Mesodermal cell (in vitro differentiated cells): ENCODE measurements at regions not wholly inside any gene's neighbourhood (a gene's known extent, or its start where the extent isn't known, plus 50 kb on each side); places are given as distances from the start of the nearest gene placed in this dataset.

ENCODE experiments used
- H3K27ac ChIP-seq: 2 replicates; pipeline ENCODE4 v1.7.0; 2013; ENCODE audit warnings: mild to moderate bottlenecking, low read depth, low read length, moderate library complexity; ENCODE audit not compliant: severe bottlenecking
- H3K36me3 ChIP-seq: 2 replicates; pipeline ENCODE4 v1.7.1; 2013; ENCODE audit warnings: mild to moderate bottlenecking, low read length, moderate library complexity; ENCODE audit not compliant: control insufficient read depth, insufficient read depth
- H3K4me1 ChIP-seq: one replicate; pipeline ENCODE4 v1.7.1; 2013; ENCODE audit warnings: mild to moderate bottlenecking, low read length; ENCODE audit not compliant: insufficient read depth, control insufficient read depth, poor library complexity, severe bottlenecking
- H3K4me3 ChIP-seq: 2 replicates; pipeline ENCODE4 v1.7.0; 2013; ENCODE audit warnings: low read length, control low read depth, mild to moderate bottlenecking; ENCODE audit not compliant: insufficient read depth, poor library complexity, severe bottlenecking; ENCODE audit errors: extremely low read depth
- H3K9me3 ChIP-seq: 2 replicates; pipeline ENCODE4 v1.7.1; 2013; ENCODE audit warnings: mild to moderate bottlenecking, low read length, moderate library complexity; ENCODE audit not compliant: control insufficient read depth
- WGBS, 2 experiments: methylation state at CpG; one replicate each; pipeline ENCODE4 v1.1.5; 2013; ENCODE audit warnings: missing lambda C conversion rate in 2 of 2; ENCODE audit not compliant: insufficient coverage in 2 of 2; 5-methylcytosine and 5-hydroxymethylcytosine counted together

DNA sequence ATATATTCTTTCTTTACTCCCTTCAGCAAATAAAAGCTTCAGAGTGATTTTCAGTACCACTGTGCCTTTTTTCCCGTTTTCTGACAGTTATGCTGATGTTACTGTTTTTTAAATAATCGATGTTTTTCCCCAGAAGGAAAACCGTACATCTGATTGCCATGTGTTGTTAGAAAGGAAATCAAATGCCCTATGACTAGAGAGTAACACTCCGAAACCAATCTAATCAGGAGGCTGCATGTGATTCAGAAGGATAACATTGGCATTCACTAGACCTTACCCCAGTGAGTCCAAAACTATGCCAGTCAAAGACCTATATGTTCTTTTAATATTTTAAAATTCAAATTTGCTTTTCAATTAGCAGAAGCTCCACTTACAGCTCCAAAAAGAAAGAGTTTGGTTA lies 116.3 kb downstream of the TMEM26 start:
- H3K4me3 ChIP-seq = no peak overlapping the region
- H3K4me1 ChIP-seq = no peaks in the 10 kb centered on the region
- WGBS, 2 experiments = 88 to 94% methylated on average over 3 of the region's 4 CpGs
- no peaks in the 10 kb centered on the region for H3K36me3 ChIP-seq
- H3K27ac ChIP-seq = no peak overlapping the region
- H3K9me3 ChIP-seq = peaks cover 4% of the 10 kb centered on the region

DNA sequence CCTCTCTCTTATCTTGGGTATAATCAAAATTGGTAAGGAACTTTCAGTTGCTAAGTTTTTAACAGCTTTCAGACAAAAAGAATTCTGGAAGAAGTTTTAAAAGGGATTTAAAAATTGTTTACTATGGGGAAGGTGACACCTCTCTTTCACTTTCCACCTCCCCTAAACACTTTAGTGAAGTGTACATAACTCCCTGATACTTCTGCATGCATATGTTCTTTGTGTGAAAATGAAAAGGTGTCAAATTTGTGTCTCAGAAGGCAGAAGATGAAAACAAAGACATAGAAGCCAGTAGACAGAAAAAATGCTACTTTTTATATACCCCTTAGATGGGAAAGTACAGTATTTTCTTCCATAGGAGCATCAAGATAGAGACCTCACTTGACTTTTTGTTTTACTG lies 117.8 kb downstream of the TMEM26 start:
- no peaks in the 10 kb centered on the region for H3K36me3 ChIP-seq
- H3K4me3 ChIP-seq = no peak overlapping the region
- H3K9me3 ChIP-seq = peaks cover 4% of the 10 kb centered on the region
- H3K4me1 ChIP-seq = no peaks in the 10 kb centered on the region
- no peak overlapping the region for H3K27ac ChIP-seq

- Histone ChIP-seq H3K9me3 (peaks cover 17% of the 10 kb centered on the region), H3K4me3 (no peak overlapping the region), H3K27ac (no peak overlapping the region), H3K4me1 (no peaks in the 10 kb centered on the region), H3K36me3 (no peaks in the 10 kb centered on the region)
- 93 to 100% methylated on average over 1 to 3 of the region's 4 CpGs for WGBS, 2 experiments
Observed at GRCh38 chr10:61332581-61332980, 120.6 kb downstream of the TMEM26 start.

DNA sequence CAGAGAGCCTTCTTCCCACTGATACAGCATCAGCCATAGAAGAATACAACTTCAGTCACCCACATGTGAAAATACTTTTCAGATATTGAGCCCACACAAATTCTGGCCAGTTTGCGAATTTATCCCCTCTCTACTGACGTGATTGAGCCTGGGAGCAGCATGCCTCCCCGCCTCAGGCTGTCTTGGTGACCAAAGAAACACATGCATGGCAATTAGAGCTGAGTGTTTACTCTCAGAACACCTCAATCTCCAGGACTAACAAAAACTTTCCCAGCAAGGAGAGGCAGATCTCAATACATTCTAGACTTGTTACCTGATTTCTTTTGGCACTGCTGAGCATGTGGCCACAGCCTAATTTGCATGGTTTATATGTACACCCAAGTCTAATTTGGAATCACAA lies 122.5 kb downstream of the TMEM26 start:
- Histone ChIP-seq H3K27ac (no peak overlapping the region), H3K36me3 (no peaks in the 10 kb centered on the region), H3K4me3 (no peak overlapping the region), H3K4me1 (no peaks in the 10 kb centered on the region), H3K9me3 (peaks cover 17% of the 10 kb centered on the region)
- 50 to 100% methylated on average over 2 to 3 of the region's 3 CpGs for WGBS, 2 experiments

DNA sequence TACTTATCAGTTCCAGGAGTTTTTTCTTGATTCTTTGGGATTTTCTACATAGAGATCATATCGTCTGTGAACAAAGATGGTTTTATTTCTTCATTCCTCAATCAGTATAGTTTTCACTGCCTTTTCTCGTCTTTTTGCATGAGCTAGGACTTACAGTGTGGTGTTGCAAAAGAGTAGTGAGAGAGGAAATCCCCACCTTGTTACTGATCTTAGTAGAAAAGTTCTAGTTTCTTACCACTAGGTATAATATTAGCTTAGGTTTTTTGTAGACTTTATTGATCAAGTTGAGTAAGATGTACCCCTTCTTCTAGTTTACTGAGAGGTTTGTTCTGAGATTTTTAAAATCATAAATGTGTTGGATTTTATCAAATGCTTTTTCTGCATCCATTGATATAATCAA lies 123.3 kb downstream of the TMEM26 start:
- Histone ChIP-seq H3K9me3 (peaks cover 17% of the 10 kb centered on the region), H3K4me3 (no peak overlapping the region), H3K27ac (no peak overlapping the region), H3K4me1 (no peaks in the 10 kb centered on the region), H3K36me3 (no peaks in the 10 kb centered on the region)
- no CpG with 5 or more reads among the region's 2 CpGs for WGBS, 2 experiments

GRCh38 chr10:61325223-61325960 lies 127.8 kb downstream of the TMEM26 start:
- Histone ChIP-seq H3K4me1 (no peaks in the 10 kb centered on the region), H3K9me3 (peaks cover 14% of the 10 kb centered on the region), H3K36me3 (no peaks in the 10 kb centered on the region), H3K4me3 (no peak overlapping the region), H3K27ac (no peak overlapping the region)
- WGBS, 2 experiments = no CpG with 5 or more reads among the region's 5 CpGs

- H3K9me3 ChIP-seq = peaks cover 9% of the 10 kb centered on the region
- H3K4me3 ChIP-seq = no peak overlapping the region
- H3K4me1 ChIP-seq = no peaks in the 10 kb centered on the region
- no peaks in the 10 kb centered on the region for H3K36me3 ChIP-seq
- no peak overlapping the region for H3K27ac ChIP-seq
Observed at GRCh38 chr10:61323726-61324125, 129.5 kb downstream of the TMEM26 start.

GRCh38 chr10:61321041-61321857 lies 131.9 kb downstream of the TMEM26 start:
- Histone ChIP-seq H3K9me3 (no peaks in the 10 kb centered on the region), H3K4me1 (no peaks in the 10 kb centered on the region), H3K27ac (no peak overlapping the region), H3K36me3 (no peaks in the 10 kb centered on the region), H3K4me3 (no peak overlapping the region)
- WGBS, 2 experiments = 75 to 93% methylated on average over 2 to 3 of the region's 3 CpGs

DNA sequence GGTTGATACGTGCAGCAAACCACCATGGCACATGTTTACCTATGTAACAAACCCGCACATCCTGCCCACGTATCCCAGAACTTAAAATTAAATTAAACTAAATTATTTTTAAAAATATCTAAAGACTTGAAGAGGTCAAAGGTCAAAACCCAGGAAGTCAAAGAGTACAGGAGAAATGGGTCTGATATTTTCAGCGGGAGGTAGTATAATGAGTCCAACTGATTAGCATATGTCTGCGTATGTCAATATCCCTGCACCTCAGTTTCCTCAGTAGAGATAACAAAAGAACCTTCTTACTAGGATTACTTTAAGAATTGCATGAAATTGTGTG lies 133.0 kb downstream of the TMEM26 start:
- H3K4me1 ChIP-seq = no peaks in the 10 kb centered on the region
- no peak overlapping the region for H3K27ac ChIP-seq
- no peak overlapping the region for H3K4me3 ChIP-seq
- H3K9me3 ChIP-seq = no peaks in the 10 kb centered on the region
- no peaks in the 10 kb centered on the region for H3K36me3 ChIP-seq
- 100% methylated on average over 2 of the region's 5 CpGs; no CpG with 5 or more reads in 1 of the 2 experiments for WGBS, 2 experiments

- Histone ChIP-seq H3K36me3 (no peaks in the 10 kb centered on the region), H3K4me3 (no peak overlapping the region), H3K9me3 (no peaks in the 10 kb centered on the region), H3K4me1 (no peaks in the 10 kb centered on the region), H3K27ac (no peak overlapping the region)
- WGBS, 2 experiments = 84 to 100% methylated on average over 2 of the region's 5 CpGs
Observed at GRCh38 chr10:61319386-61320256, 133.6 kb downstream of the TMEM26 start.
